BJ (cell line): ENCODE measurements at regions not wholly inside any gene's neighbourhood (a gene's known extent, or its start where the extent isn't known, plus 50 kb on each side); places are given as distances from the start of the nearest gene placed in this dataset.

Experiments used
- CTCF ChIA-PET: fragments of 350-600 bp; formaldehyde crosslinking; extraction: SDS; loops from one replicate; lab custom pipeline; 2021; ENCODE audit warnings: antibody characterized with exemption, inconsistent platforms; lab: Yijun Ruan, JAX
- POLR2A ChIA-PET: fragments of 300-600 bp; sonication (Branson Sonifier 250); formaldehyde crosslinking; extraction: SDS; loops from one replicate; lab custom pipeline; 2021; ENCODE audit warnings: antibody characterized with exemption; lab: Charles Lee
- DNase-seq: peaks from one replicate; pipeline ENCODE4 v3.0.0-alpha.2; 2011; ENCODE audit warnings: low read depth
- H3K27me3 ChIP-seq: 2 replicates; pipeline ENCODE4 v1.6.0; 2011; ENCODE audit warnings: low read length; ENCODE audit not compliant: control insufficient read depth, insufficient read depth
- H3K36me3 ChIP-seq: 2 replicates; pipeline ENCODE4 v1.5.1; 2011; ENCODE audit warnings: low read length; ENCODE audit not compliant: control insufficient read depth, insufficient read depth
- H3K4me3 ChIP-seq: 2 replicates; pipeline ENCODE4 v1.5.1; 2011; ENCODE audit warnings: low read depth, mild to moderate bottlenecking, control low read depth, low read length
- CTCF ChIP-seq: IDR thresholded peaks from 2 replicates; pipeline ENCODE4 v1.5.1; 2011; ENCODE audit warnings: low read depth, mild to moderate bottlenecking, control low read depth, inconsistent platforms, low read length, moderate library complexity; ENCODE audit not compliant: insufficient read depth

GRCh38 chr18:25818505-25818904 is 271.9 kb downstream of the SS18 start:
- no peak overlapping the region for H3K4me3 ChIP-seq
- ChIA-PET POLR2A (interaction anchor here (0.7 kb wide), 1 partner anchor 12 kb away, joined by 5 read pairs; no protein-coding TSS in a partner anchor), CTCF (interaction anchor here (1.2 to 3.2 kb wide), 2 partner anchors 9 to 14 kb away, joined by 3 to 12 read pairs; no protein-coding TSS in a partner anchor)
- no peaks in the 10 kb centered on the region; the same call in 1 of the 2 replicates for H3K27me3 ChIP-seq
- no peaks in the 10 kb centered on the region for H3K36me3 ChIP-seq
- no peak for DNase-seq
- no peak for TF ChIP-seq CTCF

- no peak for TF ChIP-seq CTCF
- H3K27me3 ChIP-seq, result no peaks in the 10 kb centered on the region; the same call in 1 of the 2 replicates
- ChIA-PET CTCF (interaction anchor here (1.3 to 3.2 kb wide), 2 partner anchors 9 to 15 kb away, joined by 5 to 12 read pairs; no protein-coding TSS in a partner anchor), POLR2A (interaction anchor here (0.7 kb wide), 1 partner anchor 12 kb away, joined by 5 read pairs; no protein-coding TSS in a partner anchor)
- H3K36me3 ChIP-seq, result no peaks in the 10 kb centered on the region
- no peak for DNase-seq
- H3K4me3 ChIP-seq, result no peak overlapping the region
These were observed 272.7 kb downstream of the SS18 start for GRCh38 chr18:25817546-25818237.

GRCh38 chr18:25815659-25816058 is 274.8 kb downstream of the SS18 start:
- POLR2A ChIA-PET, result no interaction called here
- no peaks in the 10 kb centered on the region for H3K36me3 ChIP-seq
- no peak for TF ChIP-seq CTCF
- H3K27me3 ChIP-seq, result no peaks in the 10 kb centered on the region
- H3K4me3 ChIP-seq, result no peak overlapping the region
- CTCF ChIA-PET, result interaction anchor here (0.9 to 1.3 kb wide), 2 partner anchors 10 to 16 kb away, joined by 3 to 4 read pairs; no protein-coding TSS in a partner anchor
- DNase-seq, result peak; percentile 86

GRCh38 chr18:25814841-25815458 is 275.5 kb downstream of the SS18 start:
- CTCF ChIA-PET, result interaction anchor here (0.7 to 1.3 kb wide), 2 partner anchors 11 kb away, joined by 3 read pairs; no protein-coding TSS in a partner anchor
- H3K36me3 ChIP-seq, result no peaks in the 10 kb centered on the region
- DNase-seq, result no peak
- no peaks in the 10 kb centered on the region for H3K27me3 ChIP-seq
- POLR2A ChIA-PET, result no interaction called here
- no peak overlapping the region for H3K4me3 ChIP-seq
- no peak for TF ChIP-seq CTCF

DNA sequence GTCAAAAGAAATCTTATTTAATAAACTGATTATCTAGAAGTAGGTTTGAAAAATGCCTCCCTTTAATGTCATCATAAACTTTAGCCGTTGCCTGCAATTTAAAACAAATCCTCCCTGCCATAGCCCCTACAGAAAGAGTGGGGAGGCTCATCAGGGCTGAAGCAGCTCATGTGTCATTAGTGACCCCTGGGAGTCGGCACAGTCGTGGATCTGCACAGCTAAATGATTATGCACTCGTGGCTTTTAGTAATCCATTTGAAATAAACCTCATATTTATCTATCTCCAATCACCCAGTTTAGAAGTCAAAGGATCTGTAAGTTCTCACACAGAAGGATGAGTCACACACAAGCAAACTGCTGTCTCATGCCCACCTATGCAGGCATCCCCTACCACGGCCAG is 277.3 kb downstream of the SS18 start:
- no peak for TF ChIP-seq CTCF
- Histone ChIP-seq H3K36me3 (no peaks in the 10 kb centered on the region), H3K4me3 (no peak overlapping the region), H3K27me3 (no peaks in the 10 kb centered on the region)
- CTCF ChIA-PET, result interaction anchor here (1.0 kb wide), 1 partner anchor 989 kb away, joined by 4 read pairs; no protein-coding TSS in a partner anchor
- no peak for DNase-seq
- POLR2A ChIA-PET, result no interaction called here
